ENCODE measurements at regions not wholly inside any gene's neighbourhood (a gene's known extent, or its start where the extent isn't known, plus 50 kb on each side); places are given as distances from the start of the nearest gene placed in this dataset.

- no peaks in the 10 kb centered on the region for H3K27me3 ChIP-seq (ENCODE audit: insufficient read depth, low read length)
- H3K79me2 ChIP-seq (ENCODE audit: insufficient read depth, low read length) = no peaks in the 10 kb centered on the region
- no peaks in the 10 kb centered on the region for H3K9me3 ChIP-seq (ENCODE audit: low read length)
- H4K20me1 ChIP-seq (ENCODE audit: insufficient read depth, low read length) = no peaks in the 10 kb centered on the region
- no peak overlapping the region for H3K4me3 ChIP-seq (ENCODE audit: low read depth, low read length, poor library complexity, severe bottlenecking)
- no peak overlapping the region for H3K9ac ChIP-seq (ENCODE audit: low read length)
- H3K4me1 ChIP-seq (ENCODE audit: insufficient read depth, low read length, severe bottlenecking) = no peaks in the 10 kb centered on the region
- no peak overlapping the region for H3K4me2 ChIP-seq (ENCODE audit: low read length)
- no peaks in the 10 kb centered on the region for H3F3A ChIP-seq (ENCODE audit: insufficient read depth, low read length)
- H3K9me2 ChIP-seq (ENCODE audit: low read depth, low read length) = no peaks in the 10 kb centered on the region
- no peak overlapping the region for H2AFZ ChIP-seq (ENCODE audit: low read length)
- TF ChIP-seq CTCF (IDR thresholded peaks at IDR 0.05; ENCODE audit: low read length) (no peak), EZH2 (IDR thresholded peaks at IDR 0.05; ENCODE audit: borderline replicate concordance, low read length) (no peak)
- H3K27ac ChIP-seq (ENCODE audit: low read depth, low read length, poor library complexity, severe bottlenecking) = no peak overlapping the region
- H3K36me3 ChIP-seq (ENCODE audit: insufficient read depth, low read length) = no peaks in the 10 kb centered on the region
Observed at GRCh38 chr10:93198401-93199131, 124.9 kb downstream of the CYP26A1 start.

GRCh38 chr10:93199191-93199751 lies 125.6 kb downstream of the CYP26A1 start:
- Histone ChIP-seq H3K9me3 (ENCODE audit: low read length) (no peaks in the 10 kb centered on the region), H3K4me2 (ENCODE audit: low read length) (no peak overlapping the region), H3K27me3 (ENCODE audit: insufficient read depth, low read length) (no peaks in the 10 kb centered on the region), H3K27ac (ENCODE audit: low read depth, low read length, poor library complexity, severe bottlenecking) (no peak overlapping the region), H3K9me2 (ENCODE audit: low read depth, low read length) (no peaks in the 10 kb centered on the region), H2AFZ (ENCODE audit: low read length) (no peak overlapping the region), H3K9ac (ENCODE audit: low read length) (no peak overlapping the region), H3K4me1 (ENCODE audit: insufficient read depth, low read length, severe bottlenecking) (no peaks in the 10 kb centered on the region), H3K4me3 (ENCODE audit: low read depth, low read length, poor library complexity, severe bottlenecking) (no peak overlapping the region), H4K20me1 (ENCODE audit: insufficient read depth, low read length) (no peaks in the 10 kb centered on the region), H3K79me2 (ENCODE audit: insufficient read depth, low read length) (no peaks in the 10 kb centered on the region), H3K36me3 (ENCODE audit: insufficient read depth, low read length) (no peaks in the 10 kb centered on the region), H3F3A (ENCODE audit: insufficient read depth, low read length) (no peaks in the 10 kb centered on the region)
- TF ChIP-seq EZH2 (IDR thresholded peaks at IDR 0.05; ENCODE audit: borderline replicate concordance, low read length) = no peak
- no peak for TF ChIP-seq CTCF (IDR thresholded peaks at IDR 0.05; ENCODE audit: low read length)

GRCh38 chr10:93204494-93205485 lies 131.1 kb downstream of the CYP26A1 start:
- Histone ChIP-seq H3K9me2 (ENCODE audit: low read depth, low read length) (no peaks in the 10 kb centered on the region), H3K4me2 (ENCODE audit: low read length) (no peak overlapping the region), H4K20me1 (ENCODE audit: insufficient read depth, low read length) (no peaks in the 10 kb centered on the region), H3F3A (ENCODE audit: insufficient read depth, low read length) (no peaks in the 10 kb centered on the region), H3K4me1 (ENCODE audit: insufficient read depth, low read length, severe bottlenecking) (no peaks in the 10 kb centered on the region), H2AFZ (ENCODE audit: low read length) (no peak overlapping the region), H3K9me3 (ENCODE audit: low read length) (no peaks in the 10 kb centered on the region), H3K79me2 (ENCODE audit: insufficient read depth, low read length) (no peaks in the 10 kb centered on the region), H3K27me3 (ENCODE audit: insufficient read depth, low read length) (no peaks in the 10 kb centered on the region), H3K4me3 (ENCODE audit: low read depth, low read length, poor library complexity, severe bottlenecking) (no peak overlapping the region), H3K27ac (ENCODE audit: low read depth, low read length, poor library complexity, severe bottlenecking) (no peak overlapping the region), H3K9ac (ENCODE audit: low read length) (no peak overlapping the region), H3K36me3 (ENCODE audit: insufficient read depth, low read length) (no peaks in the 10 kb centered on the region)
- TF ChIP-seq EZH2 (IDR thresholded peaks at IDR 0.05; ENCODE audit: borderline replicate concordance, low read length) (no peak), CTCF (IDR thresholded peaks at IDR 0.05; ENCODE audit: low read length) (no peak)

Data from OCI-LY1 (cell line).